A673 (cell line): ENCODE measurements at regions not wholly inside any gene's neighbourhood (a gene's known extent, or its start where the extent isn't known, plus 50 kb on each side); places are given as distances from the start of the nearest gene placed in this dataset.
"Not testable (repeated sequence)": the region's sequence is repeated elsewhere in the genome, so short reads cannot be mapped to it uniquely, and the experiment has no call there.

Source experiments
- EZH2 ChIP-seq: fragments of 200-600 bp; sonication (generic); IDR thresholded peaks from 2 replicates; pipeline ENCODE4 v1.6.1; 2017; ENCODE audit warnings: borderline replicate concordance, low read depth, mild to moderate bottlenecking, mixed read lengths, antibody characterized with exemption, low read length; ENCODE audit not compliant: poor library complexity, severe bottlenecking
- TF ChIP-seq, protein P1 (sequence below): fragments of 300-800, 200-600 bp; sonication (generic); conservative IDR thresholded peaks from 2 replicates; pipeline ENCODE4 v1.5.1; 2017; ENCODE audit warnings: low read depth, mild to moderate bottlenecking, antibody characterized with exemption, low read length, moderate library complexity, mixed read lengths

DNA sequence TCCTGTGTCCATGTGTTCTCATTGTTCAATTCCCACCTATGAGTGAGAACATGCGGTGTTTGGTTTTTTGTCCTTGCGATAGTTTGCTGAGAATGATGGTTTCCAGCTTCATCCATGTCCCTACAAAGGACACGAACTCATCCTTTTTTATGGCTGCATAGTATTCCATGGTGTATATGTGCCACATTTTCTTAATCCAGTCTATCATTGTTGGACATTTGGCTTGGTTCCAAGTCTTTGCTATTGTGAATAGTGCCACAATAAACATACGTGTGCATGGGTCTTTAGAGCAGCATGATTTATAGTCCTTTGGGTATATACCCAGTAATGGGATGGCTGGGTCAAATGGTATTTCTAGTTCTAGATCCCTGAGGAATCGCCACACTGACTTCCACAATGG, 98.5 kb downstream of the KBTBD2 start:
- TF ChIP-seq, protein P1, sequence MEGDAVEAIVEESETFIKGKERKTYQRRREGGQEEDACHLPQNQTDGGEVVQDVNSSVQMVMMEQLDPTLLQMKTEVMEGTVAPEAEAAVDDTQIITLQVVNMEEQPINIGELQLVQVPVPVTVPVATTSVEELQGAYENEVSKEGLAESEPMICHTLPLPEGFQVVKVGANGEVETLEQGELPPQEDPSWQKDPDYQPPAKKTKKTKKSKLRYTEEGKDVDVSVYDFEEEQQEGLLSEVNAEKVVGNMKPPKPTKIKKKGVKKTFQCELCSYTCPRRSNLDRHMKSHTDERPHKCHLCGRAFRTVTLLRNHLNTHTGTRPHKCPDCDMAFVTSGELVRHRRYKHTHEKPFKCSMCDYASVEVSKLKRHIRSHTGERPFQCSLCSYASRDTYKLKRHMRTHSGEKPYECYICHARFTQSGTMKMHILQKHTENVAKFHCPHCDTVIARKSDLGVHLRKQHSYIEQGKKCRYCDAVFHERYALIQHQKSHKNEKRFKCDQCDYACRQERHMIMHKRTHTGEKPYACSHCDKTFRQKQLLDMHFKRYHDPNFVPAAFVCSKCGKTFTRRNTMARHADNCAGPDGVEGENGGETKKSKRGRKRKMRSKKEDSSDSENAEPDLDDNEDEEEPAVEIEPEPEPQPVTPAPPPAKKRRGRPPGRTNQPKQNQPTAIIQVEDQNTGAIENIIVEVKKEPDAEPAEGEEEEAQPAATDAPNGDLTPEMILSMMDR = not testable (repeated sequence)
- not testable (repeated sequence) for TF ChIP-seq EZH2
